ENCODE measurements at regions not wholly inside any gene's neighbourhood (a gene's known extent, or its start where the extent isn't known, plus 50 kb on each side); places are given as distances from the start of the nearest gene placed in this dataset.

DNA sequence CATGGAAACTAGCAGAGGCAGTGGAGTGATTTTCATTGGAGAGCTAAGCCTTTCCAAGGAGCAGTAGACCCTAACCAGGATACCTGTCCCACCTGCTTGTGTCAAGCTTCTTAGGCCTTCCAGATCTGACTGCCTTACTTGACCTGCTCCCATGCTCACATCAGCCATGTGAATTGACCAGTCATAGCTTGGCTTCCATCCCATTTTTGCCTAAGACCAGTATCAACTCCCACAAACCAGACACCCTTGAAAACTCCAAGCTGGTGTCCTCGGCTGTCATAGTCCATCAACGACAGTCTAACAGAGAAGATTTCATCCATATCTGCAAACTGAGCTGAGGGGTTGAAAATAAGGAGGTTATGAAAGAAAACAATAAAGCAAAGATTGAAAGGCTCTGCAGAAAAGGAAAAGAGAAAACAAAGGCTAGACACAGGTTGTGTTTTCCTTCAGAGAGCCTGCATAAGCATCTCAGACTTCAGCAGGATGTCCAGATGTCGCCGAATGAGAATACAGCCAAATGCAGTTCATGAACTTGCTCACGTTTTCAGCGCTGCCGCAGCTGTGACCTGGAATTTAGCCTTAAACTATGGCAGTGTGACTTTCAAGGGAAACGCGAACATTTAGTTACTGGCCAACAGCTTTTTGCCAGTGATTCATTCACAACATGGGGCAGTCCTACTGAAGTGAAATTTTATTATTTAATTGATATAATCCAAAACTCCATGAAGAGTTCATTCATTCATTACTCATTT, 868.1 kb upstream of the ID2 start:
- DNase-seq: no peak

DNA sequence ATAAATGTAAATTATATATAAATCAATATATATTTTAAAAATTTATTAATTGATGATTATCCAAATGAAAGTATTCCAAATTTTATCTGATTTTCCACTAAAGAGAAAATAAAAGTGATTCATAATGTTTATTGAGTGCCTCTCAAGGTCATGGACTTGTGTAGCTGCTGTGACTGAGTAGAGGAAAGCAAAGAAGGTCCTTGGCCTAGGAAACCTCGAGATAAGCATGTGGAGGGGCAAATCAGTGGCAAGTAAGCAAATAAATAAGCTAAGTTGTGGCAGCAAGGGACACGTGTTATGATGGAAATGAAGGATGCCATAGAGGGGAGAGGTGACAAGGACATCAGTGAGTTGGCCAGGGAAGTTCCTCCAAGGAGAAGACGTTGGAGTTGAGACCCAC, 866.1 kb upstream of the ID2 start:
- DNase-seq: no peak

DNA sequence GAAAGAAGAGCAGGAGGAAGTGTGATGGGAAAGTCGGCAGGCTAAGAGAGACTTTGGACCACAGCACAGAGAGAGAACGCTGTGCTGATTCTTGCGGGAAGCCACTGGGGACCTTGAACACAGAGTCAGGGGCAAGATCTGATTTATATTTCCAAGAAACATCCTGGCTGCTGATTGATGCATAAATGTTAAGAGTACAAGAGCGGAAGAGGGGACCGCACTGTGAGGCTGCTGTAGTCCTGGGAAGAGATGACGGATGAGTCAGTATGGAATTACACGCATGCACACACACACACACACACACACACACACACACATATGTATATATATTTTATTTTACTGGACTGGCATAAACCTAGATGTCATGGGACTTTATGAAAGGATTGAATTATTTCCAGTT, 865.6 kb upstream of the ID2 start:
- no peak for DNase-seq

DNA sequence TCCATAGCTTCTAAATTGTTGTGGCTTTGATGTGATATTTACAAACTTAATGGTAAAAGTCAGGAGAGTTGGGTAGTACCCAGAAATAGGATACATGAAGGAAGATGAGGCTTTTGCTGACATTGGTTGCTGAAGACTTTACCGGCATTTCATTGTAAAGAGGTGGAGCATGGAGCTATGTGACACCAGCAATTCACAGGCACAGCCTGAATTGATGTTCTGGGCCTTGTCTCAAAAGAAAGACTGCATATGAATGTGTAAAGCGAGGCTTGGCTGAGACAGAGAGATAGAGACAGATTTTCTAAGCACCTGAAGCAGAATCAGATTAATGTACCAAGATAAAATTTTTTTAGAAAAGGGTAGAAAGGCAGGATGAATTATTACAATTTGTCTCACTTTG, 864.9 kb upstream of the ID2 start:
- DNase-seq: no peak

DNA sequence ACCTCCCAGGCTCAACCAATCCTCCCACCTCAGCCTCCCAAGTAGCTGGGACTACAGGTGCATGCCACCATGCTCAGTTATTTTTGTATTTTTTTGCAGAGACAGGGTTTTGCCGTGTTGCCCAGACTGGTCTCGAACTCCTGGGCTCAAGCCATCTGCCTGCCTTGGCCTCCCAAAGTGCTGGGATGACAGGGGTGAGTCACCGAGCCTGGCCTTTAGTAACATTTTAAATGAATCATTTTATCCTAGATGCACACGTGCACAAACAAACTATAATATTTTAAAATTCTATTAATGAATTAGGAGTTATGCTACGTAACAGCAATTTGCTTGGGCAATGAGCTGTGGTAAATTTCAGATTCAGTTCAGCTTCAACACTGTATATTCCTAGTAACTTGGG, 862.5 kb upstream of the ID2 start:
- DNase-seq: no peak

DNA sequence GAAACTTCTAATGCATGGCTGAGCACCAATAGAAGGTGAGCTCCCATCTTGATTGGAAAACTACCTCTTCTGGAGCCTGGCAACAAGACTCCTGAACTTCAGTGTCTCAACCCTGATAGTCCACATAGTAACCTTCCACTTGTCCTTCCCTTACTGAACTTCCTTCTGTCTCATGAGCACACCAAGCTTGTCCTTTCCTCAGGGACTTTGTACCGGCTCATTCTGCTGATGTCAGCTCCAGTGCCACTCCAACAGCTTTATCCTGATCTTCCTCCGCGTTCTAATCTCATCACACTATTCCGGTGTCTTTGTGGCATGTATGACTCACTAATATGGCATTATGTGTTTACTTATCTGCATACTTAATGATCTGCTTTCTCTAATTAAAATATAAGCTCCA, 862.0 kb upstream of the ID2 start:
- no peak for DNase-seq

DNA sequence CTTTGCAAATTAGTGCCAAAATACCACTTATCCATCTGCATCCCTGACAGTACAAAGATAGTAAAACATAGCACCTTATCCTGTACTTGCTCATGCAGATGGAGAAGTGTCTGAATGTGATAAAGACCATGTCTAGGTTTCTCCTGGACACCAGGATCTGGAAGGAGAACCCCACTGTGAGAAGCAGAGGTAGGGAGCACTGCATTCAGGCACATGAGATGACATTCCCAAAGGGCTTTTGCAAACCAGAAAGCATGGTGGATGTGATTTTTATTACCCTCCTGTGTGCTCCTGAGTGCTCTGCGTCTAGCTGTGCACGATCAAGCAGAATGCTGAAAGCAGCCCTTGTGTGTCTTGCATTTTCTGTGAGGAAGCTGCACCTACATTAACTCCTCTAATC, 857.6 kb upstream of the ID2 start:
- no peak for DNase-seq

DNA sequence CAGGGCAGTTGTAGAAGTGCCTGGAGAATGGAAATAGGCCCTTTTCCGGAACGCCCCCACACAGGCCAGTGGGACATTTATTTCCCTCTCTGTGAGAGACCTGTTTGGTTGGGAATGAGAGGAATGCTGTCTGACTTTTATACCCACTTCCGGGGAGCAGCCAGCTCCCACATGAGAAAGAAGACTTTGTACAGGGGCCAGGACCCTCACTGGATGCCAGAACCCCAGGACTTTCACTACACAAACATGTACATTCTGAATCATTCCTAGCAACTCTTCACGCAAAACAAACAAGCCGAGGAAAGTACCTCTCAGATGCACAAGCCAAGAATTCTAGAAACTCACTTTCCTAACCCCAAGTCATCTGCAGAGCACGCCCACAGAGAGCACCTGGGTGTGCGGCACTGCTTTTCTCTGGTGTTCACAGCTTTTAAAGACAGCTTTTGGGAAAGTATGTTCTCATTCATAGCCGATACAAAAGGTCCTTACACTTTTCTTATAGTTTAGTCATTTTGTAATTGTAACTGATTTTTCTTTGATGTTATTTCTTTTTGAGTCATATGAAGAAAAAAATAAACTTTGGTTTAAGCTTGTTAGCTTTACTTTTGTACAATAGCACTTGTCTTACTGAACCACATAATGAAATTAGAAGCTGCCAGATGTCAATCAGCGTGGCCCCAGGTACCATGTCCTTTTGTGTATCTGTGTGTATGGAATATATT, 856.1 kb upstream of the ID2 start:
- no peak for DNase-seq

DNA sequence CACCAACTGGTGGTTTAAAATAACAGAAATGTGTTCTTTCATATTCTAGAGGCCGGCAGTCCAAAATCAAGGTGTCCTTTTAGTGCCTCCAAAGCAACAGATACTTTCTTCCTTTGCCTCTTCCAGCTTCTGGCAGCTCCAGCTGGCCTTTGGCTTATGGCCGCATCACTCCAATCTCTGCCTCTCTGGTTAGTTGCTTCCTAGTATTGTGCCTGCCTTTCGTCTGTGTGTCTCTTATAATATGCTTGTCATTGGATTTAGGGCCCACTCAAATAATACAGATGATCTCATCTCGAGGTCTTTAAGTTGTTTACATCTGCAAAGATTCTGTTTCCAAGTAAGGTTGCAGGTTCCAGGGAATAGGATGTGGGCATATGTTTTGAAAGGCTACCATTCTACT, 855.2 kb upstream of the ID2 start:
- no peak for DNase-seq

DNA sequence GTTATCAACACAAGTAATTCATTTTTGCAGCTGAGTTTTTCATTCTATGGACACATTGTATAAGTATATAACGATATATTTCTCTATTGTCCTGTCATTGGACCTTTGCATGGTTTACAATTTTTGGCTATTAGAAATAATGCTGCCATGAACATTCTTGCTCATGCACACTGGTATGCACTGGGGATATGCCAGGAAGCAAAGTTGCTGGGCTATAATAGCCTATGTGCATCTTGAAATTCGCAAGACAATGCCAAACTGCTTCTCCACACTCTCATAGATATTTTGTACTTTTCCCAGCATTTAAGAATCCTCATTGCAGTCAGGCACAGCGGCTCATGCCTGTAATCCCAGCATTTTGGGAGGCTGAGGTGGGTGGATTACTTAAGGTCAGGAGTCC, 852.6 kb upstream of the ID2 start:
- DNase-seq: no peak

DNA sequence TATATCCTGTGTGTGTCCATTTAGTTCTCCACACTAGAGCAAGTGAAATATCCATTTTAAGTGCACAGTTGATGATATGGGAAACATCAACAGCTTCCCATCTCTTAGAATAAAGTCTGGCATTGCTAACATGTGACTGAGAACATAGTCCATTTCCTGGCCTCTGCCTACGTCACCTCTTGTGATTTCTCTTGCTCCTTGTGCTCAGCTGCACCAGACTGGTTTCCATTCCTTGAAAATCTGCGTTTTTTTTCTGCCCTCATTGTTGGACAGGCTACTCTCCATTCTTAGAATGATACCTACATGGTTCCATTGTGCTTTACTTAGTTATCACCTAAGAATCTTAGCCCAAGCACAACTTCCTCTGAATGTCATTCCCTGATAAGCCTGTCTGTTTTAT, 851.2 kb upstream of the ID2 start:
- no peak for DNase-seq

DNA sequence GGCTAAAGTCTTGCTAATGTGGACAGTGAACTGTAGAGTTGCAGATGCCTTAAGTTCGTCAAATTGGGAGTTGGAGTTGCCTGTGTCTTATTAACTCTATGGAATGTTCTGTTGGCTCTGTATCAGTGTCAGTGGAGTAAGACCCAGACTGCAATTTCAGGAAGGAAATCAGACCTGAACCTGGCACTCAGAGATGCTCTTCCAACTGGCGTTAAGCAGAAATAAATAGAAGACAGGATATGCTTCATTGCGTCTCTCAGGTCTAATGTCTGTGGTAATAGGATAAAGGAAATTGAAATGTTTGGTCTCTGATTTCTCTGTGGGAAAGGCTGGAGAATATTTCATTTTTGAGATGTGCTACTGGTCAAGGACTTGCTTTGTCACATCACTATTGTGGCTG, 846.7 kb upstream of the ID2 start:
- DNase-seq: no peak

DNA sequence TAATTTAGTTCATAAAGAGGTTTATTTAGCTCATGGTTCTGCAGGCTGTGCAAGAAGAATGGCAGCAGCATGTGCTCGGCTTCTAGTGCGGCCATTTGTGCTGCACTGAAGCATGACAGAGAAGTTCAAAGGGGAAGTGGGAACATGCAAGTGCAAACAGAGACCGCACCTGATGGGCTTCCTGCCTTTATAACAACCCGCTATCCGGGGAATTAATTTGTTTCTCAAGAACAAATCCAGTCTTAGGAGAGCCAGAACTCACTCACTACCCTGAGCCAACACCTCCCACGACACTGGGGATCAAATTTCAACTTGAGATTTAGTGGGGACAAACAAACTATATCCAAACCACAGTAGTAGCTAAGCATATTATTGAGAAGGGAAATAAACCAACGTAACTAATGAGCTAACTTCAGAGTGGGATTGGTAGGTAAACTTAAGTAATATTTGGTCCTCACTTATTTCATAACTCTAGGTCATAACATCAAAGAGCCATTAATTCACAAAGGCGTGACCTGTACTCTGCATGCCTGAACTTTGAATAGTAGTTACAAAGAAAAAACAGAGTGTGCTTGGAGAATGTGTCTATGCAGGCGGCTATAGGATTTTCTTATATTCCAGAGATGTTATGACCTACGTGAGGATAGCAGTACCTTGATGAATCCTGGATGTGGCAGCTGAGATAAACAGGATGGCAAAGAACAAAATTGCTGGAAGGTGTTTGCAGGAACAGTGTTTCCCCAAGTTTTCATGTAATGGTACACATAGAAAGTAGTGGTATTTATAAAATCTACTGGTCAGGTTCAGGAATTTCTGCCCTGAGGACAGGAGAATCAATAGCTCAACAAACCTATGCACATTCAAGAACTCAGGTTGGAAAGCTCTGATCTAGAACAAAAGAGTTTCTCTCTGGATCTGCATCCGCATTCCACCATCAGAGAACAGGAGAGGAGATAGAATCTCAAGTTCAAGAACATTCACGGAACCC, 845.9 kb upstream of the ID2 start:
- peak; percentile 53 for DNase-seq

DNA sequence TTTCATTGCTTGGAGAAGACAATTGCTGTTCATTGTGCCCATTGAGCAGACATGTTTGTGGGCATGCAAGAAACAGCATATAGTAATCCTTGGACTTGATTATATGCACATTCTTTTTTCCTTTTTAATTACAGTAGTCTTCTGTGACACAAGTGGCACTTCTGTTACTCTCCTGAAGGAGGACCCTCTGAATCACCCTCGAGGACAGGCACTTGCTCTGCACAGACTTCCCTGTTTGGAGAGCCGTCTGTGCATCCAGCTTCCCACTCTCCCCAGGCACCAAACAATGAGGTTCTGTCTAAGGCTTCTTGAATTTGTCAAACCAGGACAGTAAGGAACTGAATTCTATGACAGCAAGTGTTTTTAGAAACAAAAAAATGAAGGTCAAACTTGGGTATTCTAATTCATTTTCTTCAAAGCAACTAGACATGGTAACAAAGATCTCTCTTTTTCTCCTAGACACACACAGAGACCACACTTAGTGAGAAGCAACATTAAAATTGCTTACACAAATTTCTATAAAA, 844.6 kb upstream of the ID2 start:
- DNase-seq: no peak

DNA sequence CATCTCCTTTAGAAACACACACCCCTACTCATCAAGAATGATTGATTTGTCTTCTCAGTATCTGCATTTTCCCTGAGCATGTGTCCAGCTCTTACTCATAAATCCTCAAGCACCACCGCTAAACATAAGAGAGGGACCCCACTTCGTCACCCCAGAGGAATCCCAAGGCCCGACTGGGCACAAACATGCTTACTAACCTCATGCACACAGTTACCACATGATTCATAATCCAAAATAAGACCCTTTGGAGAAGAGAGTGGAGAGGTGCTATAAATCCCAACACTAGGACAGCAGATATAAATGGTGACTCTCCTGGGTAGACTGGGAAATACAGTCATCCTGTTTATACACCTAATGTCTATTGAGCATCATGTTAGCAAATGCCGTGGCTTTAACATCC, 843.2 kb upstream of the ID2 start:
- DNase-seq: no peak

DNA sequence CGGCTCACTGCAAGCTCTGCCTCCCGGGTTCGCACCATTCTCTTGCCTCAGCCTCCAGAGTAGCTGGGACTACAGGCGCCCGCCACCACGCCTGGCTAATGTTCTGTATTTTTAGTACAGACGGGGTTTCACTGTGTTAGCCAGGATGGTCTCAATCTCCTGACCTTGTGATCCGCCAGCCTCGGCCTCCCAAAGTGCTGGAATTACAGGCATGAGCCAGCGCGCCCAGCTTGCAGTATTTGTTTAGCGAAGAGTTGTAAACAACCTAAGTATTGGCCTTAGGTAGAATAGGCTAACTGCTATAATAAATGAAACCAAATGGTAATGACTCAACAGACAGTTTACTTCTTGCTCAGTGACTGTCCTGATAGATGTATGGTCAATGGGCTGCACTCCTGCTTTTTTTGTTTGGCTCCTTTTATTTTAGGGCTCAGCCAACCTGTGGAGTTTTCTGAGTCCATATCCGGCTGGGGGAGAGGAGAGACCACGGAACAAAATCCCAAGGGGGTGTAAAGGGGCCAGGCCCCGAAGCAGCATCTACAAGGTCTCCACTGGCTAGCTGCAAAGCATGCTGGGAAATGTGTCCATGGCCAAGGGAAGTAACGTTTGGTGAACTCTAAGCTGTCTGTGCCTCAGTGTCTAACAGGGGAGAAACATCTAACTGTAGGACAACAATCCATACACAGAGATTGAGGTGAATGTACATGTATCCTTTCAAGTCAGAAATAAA, 841.0 kb upstream of the ID2 start:
- DNase-seq: no peak

DNA sequence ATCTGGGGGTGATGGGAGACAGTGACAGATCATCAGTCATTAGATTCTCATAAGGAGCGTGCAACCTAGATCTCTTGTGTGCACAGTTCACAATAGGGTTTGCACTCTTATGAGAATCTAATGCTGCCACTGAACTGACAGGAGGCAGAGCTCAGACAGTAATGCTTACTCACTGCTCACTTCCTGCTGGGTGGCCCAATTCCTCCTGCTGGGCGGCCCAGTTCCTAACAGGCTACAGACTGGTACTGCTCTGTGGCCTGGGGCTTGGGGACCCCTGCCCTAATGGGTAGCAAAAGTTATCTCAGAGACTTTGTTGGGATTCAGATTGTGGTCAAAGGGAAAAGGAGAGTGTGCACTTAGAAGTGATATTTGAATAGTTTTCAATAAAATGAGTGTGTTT, 840.1 kb upstream of the ID2 start:
- DNase-seq: no peak

DNA sequence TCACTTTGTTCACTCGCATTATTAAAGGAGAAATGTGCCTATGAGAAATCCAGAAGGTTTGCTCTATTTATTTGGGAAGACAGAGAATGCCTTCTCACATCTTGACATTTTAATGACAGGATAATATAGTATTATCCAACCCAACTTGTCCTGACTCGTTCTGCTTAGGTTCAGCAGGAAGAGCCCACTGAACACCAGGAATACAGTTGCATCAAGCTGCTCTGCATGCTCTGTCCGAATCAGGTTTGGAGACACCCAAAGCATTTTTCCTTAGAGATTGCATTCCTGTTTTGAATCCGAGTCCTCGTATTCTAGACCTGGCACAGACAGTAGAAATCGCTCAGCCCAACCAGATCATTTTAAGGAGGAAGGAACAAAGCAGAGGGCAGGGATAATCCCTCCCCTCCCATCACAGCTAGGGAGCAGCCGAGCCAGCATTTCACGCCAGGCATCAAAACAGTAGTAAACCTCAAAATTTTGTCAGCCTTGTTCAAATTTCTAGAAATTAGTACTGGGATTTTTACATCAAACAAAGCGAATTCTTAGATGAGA, 837.4 kb upstream of the ID2 start:
- no peak for DNase-seq

DNA sequence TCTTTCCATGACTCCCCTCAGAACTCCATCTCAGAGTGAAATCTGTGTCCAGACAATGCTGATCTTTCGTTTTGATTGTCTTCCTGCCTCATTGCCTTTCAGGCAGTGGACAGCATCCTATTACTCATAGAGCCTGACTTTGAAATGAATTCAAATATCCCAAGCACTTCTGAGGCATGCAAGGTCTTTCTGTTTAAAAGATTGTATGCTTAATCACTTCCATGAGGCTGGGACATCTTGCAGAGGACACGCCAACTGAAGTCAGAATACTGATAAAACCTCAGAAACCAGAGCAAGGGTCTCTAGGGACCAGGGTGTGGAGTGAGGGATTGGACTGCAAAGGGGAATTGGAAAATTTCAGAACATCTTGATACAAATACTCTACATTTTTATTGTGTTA, 836.5 kb upstream of the ID2 start:
- no peak for DNase-seq

DNA sequence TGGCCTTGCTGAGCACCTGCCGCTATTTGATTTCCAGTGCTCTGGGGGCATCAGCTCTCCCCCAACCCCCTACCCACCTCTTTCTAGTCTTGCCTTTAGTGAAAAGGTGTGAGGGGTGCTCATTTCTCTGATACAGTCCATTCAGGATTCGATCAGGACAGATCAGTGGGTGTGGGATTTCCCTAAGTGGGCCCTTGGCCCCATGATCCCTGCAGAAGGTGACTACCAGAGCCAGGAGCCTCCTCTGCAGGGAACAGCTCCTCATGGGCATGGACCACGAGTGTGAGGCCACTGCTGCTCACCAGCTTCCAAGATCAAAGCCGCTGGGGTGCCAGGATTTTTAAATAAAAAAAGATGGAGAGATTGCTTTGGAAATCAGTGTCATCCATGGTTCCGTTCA, 835.2 kb upstream of the ID2 start:
- no peak for DNase-seq

DNA sequence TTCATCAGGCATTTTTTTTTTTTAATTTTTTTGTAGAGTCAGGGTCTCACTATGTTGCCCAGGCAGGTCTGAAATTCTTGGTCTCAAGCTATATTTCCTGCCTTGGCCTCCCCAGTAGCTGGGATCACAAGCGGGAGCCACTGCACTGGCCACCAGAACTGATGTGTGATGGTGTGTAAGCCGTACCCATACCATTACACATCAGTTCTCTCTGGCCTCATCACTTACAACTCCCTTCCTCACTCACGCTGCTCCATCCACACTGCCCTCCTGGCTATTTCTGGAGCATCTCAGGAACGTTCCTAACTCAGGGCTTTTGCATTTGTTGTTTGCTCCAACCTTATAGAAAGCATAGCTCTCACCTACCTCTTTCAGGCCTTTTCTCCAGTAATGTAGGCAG, 834.5 kb upstream of the ID2 start:
- no peak for DNase-seq

DNA sequence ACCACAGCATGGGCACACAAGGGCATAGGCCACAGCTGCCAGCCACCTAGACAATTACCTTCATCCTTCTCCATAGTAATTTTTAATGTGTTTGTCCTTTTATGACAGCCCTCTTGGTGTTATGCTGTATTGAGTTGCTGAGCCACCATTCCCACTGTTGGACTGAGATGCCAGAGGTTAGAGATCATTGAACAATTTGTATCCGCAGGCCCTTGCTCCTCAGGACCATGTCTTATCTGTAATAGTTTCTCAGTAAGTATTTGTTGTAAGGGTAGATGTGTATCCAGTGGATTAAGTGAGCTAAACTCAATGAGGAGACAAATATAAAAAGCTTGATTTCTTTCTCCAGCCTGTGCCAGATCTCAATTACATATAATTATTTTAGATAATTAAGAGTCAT, 832.8 kb upstream of the ID2 start:
- no peak for DNase-seq

Data from left kidney (tissue), 1 donor.